ENCODE measurements at regions not wholly inside any gene's neighbourhood (a gene's known extent, or its start where the extent isn't known, plus 50 kb on each side); places are given as distances from the start of the nearest gene placed in this dataset.

- in situ Hi-C loops (cut with MboI; ENCODE audit: low sequenced_read_pairs in 4 of 4) (no loop called here), intact Hi-C loops (cut with DNase I; ENCODE audit: low total_unique reads) (no loop called here)
- TF ChIP-seq POLR2A (IDR thresholded peaks at IDR 0.05): no peak
- no peak for TF ChIP-seq CTCF (IDR thresholded peaks at IDR 0.05 in 4 of 5, conservative IDR thresholded peaks at IDR 0.05 in 1 of 5)
- H3K36me3 ChIP-seq: no peaks in the 10 kb centered on the region
- H3K27me3 ChIP-seq: no peaks in the 10 kb centered on the region
- peaks cover 0 to 7% of the 10 kb centered on the region in 2 donors for H3K4me1 ChIP-seq
- no peak overlapping the region for H3K4me3 ChIP-seq
- no peaks in the 10 kb centered on the region for H3K9me3 ChIP-seq
- no peak overlapping the region for H3K27ac ChIP-seq
- DNase-seq: no peak
- ATAC-seq: no peak
These were observed 144.4 kb upstream of the NR4A3 start for GRCh38 chr9:99677281-99677680.

GRCh38 chr9:99678566-99678965, 143.1 kb upstream of the NR4A3 start:
- H3K9me3 ChIP-seq: no peaks in the 10 kb centered on the region
- intact Hi-C loops (cut with DNase I; ENCODE audit: low total_unique reads) (no loop called here), in situ Hi-C loops (cut with MboI; ENCODE audit: low sequenced_read_pairs in 4 of 4) (no loop called here)
- TF ChIP-seq POLR2A (IDR thresholded peaks at IDR 0.05): no peak
- no peak for TF ChIP-seq CTCF (IDR thresholded peaks at IDR 0.05 in 4 of 5, conservative IDR thresholded peaks at IDR 0.05 in 1 of 5)
- H3K4me1 ChIP-seq: peaks cover 0 to 7% of the 10 kb centered on the region in 2 donors
- no peak overlapping the region for H3K4me3 ChIP-seq
- DNase-seq (no peak), ATAC-seq (no peak)
- no peak overlapping the region for H3K27ac ChIP-seq
- H3K27me3 ChIP-seq: no peaks in the 10 kb centered on the region
- no peaks in the 10 kb centered on the region for H3K36me3 ChIP-seq

GRCh38 chr9:99680191-99680590, 141.5 kb upstream of the NR4A3 start:
- H3K27ac ChIP-seq: no peak overlapping the region

GRCh38 chr9:99681113-99681512, 140.6 kb upstream of the NR4A3 start:
- Histone ChIP-seq H3K27me3 (no peaks in the 10 kb centered on the region), H3K4me3 (no peak overlapping the region), H3K9me3 (no peaks in the 10 kb centered on the region), H3K4me1 (peaks cover 0 to 7% of the 10 kb centered on the region in 2 donors), H3K36me3 (no peaks in the 10 kb centered on the region), H3K27ac (no peak overlapping the region)
- TF ChIP-seq CTCF (IDR thresholded peaks at IDR 0.05 in 4 of 5, conservative IDR thresholded peaks at IDR 0.05 in 1 of 5) (no peak), POLR2A (IDR thresholded peaks at IDR 0.05) (no peak)
- ATAC-seq (no peak), DNase-seq (no peak)
- intact Hi-C loops (cut with DNase I; ENCODE audit: low total_unique reads) (no loop called here), in situ Hi-C loops (cut with MboI; ENCODE audit: low sequenced_read_pairs in 4 of 4) (no loop called here)

More at GRCh38 chr9:99680191-99680590, 141.5 kb upstream of the NR4A3 start:
- TF ChIP-seq POLR2A (IDR thresholded peaks at IDR 0.05): no peak
- TF ChIP-seq CTCF (IDR thresholded peaks at IDR 0.05 in 4 of 5, conservative IDR thresholded peaks at IDR 0.05 in 1 of 5): no peak
- no peaks in the 10 kb centered on the region for H3K9me3 ChIP-seq
- no peak for ATAC-seq
- in situ Hi-C loops (cut with MboI; ENCODE audit: low sequenced_read_pairs in 4 of 4): no loop called here
- intact Hi-C loops (cut with DNase I; ENCODE audit: low total_unique reads): no loop called here
- H3K4me3 ChIP-seq: no peak overlapping the region
- no peak for DNase-seq
- H3K36me3 ChIP-seq: no peaks in the 10 kb centered on the region
- no peaks in the 10 kb centered on the region for H3K27me3 ChIP-seq
- peaks cover 0 to 7% of the 10 kb centered on the region in 2 donors for H3K4me1 ChIP-seq

- Histone ChIP-seq H3K27me3 (no peaks in the 10 kb centered on the region), H3K9me3 (no peaks in the 10 kb centered on the region), H3K4me3 (no peak overlapping the region), H3K4me1 (peaks cover 0 to 7% of the 10 kb centered on the region in 2 donors), H3K36me3 (no peaks in the 10 kb centered on the region), H3K27ac (no peak overlapping the region)
- intact Hi-C loops (cut with DNase I; ENCODE audit: low total_unique reads) (no loop called here), in situ Hi-C loops (cut with MboI; ENCODE audit: low sequenced_read_pairs in 4 of 4) (no loop called here)
- no peak for DNase-seq
- no peak for TF ChIP-seq CTCF (IDR thresholded peaks at IDR 0.05 in 4 of 5, conservative IDR thresholded peaks at IDR 0.05 in 1 of 5)
- TF ChIP-seq POLR2A (IDR thresholded peaks at IDR 0.05): no peak
- no peak for ATAC-seq
These were observed 139.3 kb upstream of the NR4A3 start for GRCh38 chr9:99682378-99682777.
